Epidermal melanocyte (primary cell): ENCODE measurements at regions not wholly inside any gene's neighbourhood (a gene's known extent, or its start where the extent isn't known, plus 50 kb on each side); places are given as distances from the start of the nearest gene placed in this dataset.
"Not testable (repeated sequence)": the region's sequence is repeated elsewhere in the genome, so short reads cannot be mapped to it uniquely, and the experiment has no call there.

Experiments used
- DNase-seq: peaks from one replicate; pipeline ENCODE4 v3.0.0; 2011; ENCODE audit warnings: low spot score; ENCODE audit not compliant: insufficient read length

GRCh38 chr9:93879662-93880407 is 75.3 kb downstream of the BARX1 start:
- DNase-seq, result not testable (repeated sequence)

GRCh38 chr9:93875330-93875729 is 79.8 kb downstream of the BARX1 start:
- DNase-seq, result no peak

GRCh38 chr9:93874242-93874641 is 80.9 kb downstream of the BARX1 start:
- DNase-seq, result no peak

- DNase-seq, result no peak
Observed at GRCh38 chr9:93871286-93871685, 83.9 kb downstream of the BARX1 start.

- no peak for DNase-seq
Observed at GRCh38 chr9:93869863-93870262, 85.3 kb downstream of the BARX1 start.

- no peak for DNase-seq
Observed at GRCh38 chr9:93869088-93869487, 86.1 kb downstream of the BARX1 start.

- DNase-seq, result no peak
Observed at GRCh38 chr9:93865716-93866115, 89.4 kb downstream of the BARX1 start.

GRCh38 chr9:93865245-93865644 is 89.9 kb downstream of the BARX1 start:
- no peak for DNase-seq

- DNase-seq, result no peak
Observed at GRCh38 chr9:93864840-93865239, 90.3 kb downstream of the BARX1 start.

- no peak for DNase-seq
Observed at GRCh38 chr9:93864032-93864431, 91.1 kb downstream of the BARX1 start.

GRCh38 chr9:93862877-93863545 is 92.1 kb downstream of the BARX1 start:
- no peak for DNase-seq

- no peak for DNase-seq
Observed at GRCh38 chr9:93861736-93862358, 93.3 kb downstream of the BARX1 start.

GRCh38 chr9:93860694-93861658 is 94.2 kb downstream of the BARX1 start:
- no peak for DNase-seq

- DNase-seq, result no peak
Observed at GRCh38 chr9:93859431-93860215, 95.5 kb downstream of the BARX1 start.

- no peak for DNase-seq
Observed at GRCh38 chr9:93857528-93857927, 97.6 kb downstream of the BARX1 start.

- DNase-seq, result no peak
Observed at GRCh38 chr9:93852728-93853127, 102.4 kb downstream of the BARX1 start.

- no peak for DNase-seq
Observed at GRCh38 chr9:93846349-93846748, 108.8 kb downstream of the BARX1 start.

- DNase-seq, result no peak
Observed at GRCh38 chr9:93843396-93843795, 111.8 kb downstream of the BARX1 start.

GRCh38 chr9:93830606-93831005 is 124.5 kb downstream of the BARX1 start:
- no peak for DNase-seq

- DNase-seq, result no peak
Observed at GRCh38 chr9:93830012-93830596, 125.1 kb downstream of the BARX1 start.
